WTC11 (cell line): ENCODE measurements at regions not wholly inside any gene's neighbourhood (a gene's known extent, or its start where the extent isn't known, plus 50 kb on each side); places are given as distances from the start of the nearest gene placed in this dataset.

Experiments
- FOXP4 ChIP-seq: sonication (generic); formaldehyde crosslinking; IDR thresholded peaks from 2 replicates; pipeline ENCODE4 v1.8.0; 2022; ENCODE audit warnings: mild to moderate bottlenecking, missing genetic modification reagents
- MAX ChIP-seq: sonication (generic); formaldehyde crosslinking; IDR thresholded peaks from 2 replicates; pipeline ENCODE4 v1.8.0; 2022; ENCODE audit warnings: mild to moderate bottlenecking, missing genetic modification reagents
- SMAD3 ChIP-seq: sonication (generic); formaldehyde crosslinking; IDR thresholded peaks from 2 replicates; pipeline ENCODE4 v1.8.0; 2022; ENCODE audit warnings: missing genetic modification reagents, mild to moderate bottlenecking, borderline replicate concordance
- TF ChIP-seq, protein P1 (sequence below): fragments of 200-600 bp; IDR thresholded peaks from 2 replicates; pipeline ENCODE4 v1.8.0; 2022; ENCODE audit warnings: antibody characterized with exemption

GRCh38 chr4:176969011-176969410 is 176.3 kb upstream of the VEGFC start:
- no peak for TF ChIP-seq SMAD3 (CRISPR knock-in tag)
- TF ChIP-seq, protein P1, sequence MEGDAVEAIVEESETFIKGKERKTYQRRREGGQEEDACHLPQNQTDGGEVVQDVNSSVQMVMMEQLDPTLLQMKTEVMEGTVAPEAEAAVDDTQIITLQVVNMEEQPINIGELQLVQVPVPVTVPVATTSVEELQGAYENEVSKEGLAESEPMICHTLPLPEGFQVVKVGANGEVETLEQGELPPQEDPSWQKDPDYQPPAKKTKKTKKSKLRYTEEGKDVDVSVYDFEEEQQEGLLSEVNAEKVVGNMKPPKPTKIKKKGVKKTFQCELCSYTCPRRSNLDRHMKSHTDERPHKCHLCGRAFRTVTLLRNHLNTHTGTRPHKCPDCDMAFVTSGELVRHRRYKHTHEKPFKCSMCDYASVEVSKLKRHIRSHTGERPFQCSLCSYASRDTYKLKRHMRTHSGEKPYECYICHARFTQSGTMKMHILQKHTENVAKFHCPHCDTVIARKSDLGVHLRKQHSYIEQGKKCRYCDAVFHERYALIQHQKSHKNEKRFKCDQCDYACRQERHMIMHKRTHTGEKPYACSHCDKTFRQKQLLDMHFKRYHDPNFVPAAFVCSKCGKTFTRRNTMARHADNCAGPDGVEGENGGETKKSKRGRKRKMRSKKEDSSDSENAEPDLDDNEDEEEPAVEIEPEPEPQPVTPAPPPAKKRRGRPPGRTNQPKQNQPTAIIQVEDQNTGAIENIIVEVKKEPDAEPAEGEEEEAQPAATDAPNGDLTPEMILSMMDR: no peak
- no peak for TF ChIP-seq FOXP4
- TF ChIP-seq MAX: no peak
